A673 (cell line): ENCODE measurements at regions not wholly inside any gene's neighbourhood (a gene's known extent, or its start where the extent isn't known, plus 50 kb on each side); places are given as distances from the start of the nearest gene placed in this dataset.

Experiments
- BruUV-seq: library from RNA; stranded (reverse); fragments of 400-500 nt; replicated peaks from 2 replicates; lab custom pipeline; 2021; lab: Mats Ljungman, UMichigan
- CTCF ChIA-PET: fragments of 300-600 bp; sonication (Branson Sonifier 250); formaldehyde crosslinking; loops from one replicate; lab custom pipeline; 2022; ENCODE audit warnings: antibody characterized with exemption; lab: Charles Lee
- POLR2A ChIA-PET: fragments of 300-600 bp; sonication (Branson Sonifier 250); formaldehyde crosslinking; loops from one replicate; lab custom pipeline; 2022; ENCODE audit warnings: antibody characterized with exemption; ENCODE audit not compliant: low non-redundant PET; lab: Charles Lee
- DNase-seq: peaks from one replicate; pipeline ENCODE4 v3.0.0-alpha.2; 2015; ENCODE audit warnings: low spot score
- H3K27ac ChIP-seq: fragments of 200-600 bp; sonication (generic); 2 replicates; pipeline ENCODE4 v1.5.1; 2016; ENCODE audit warnings: mixed run types, low read depth, mild to moderate bottlenecking, mixed read lengths, antibody characterized with exemption, low read length; ENCODE audit not compliant: poor library complexity, severe bottlenecking
- H3K27me3 ChIP-seq: fragments of 200-600 bp; sonication (generic); replicated peaks from 2 replicates; pipeline ENCODE4 v1.6.1; 2017; ENCODE audit warnings: mixed run types, low read depth, mild to moderate bottlenecking, mixed read lengths, antibody characterized with exemption, low read length; ENCODE audit not compliant: insufficient read depth, poor library complexity
- H3K36me3 ChIP-seq: fragments of 200-600 bp; sonication (generic); 2 replicates; pipeline ENCODE4 v1.6.1; 2016; ENCODE audit warnings: mixed run types, mild to moderate bottlenecking, mixed read lengths, antibody characterized with exemption, low read length; ENCODE audit not compliant: insufficient read depth, poor library complexity, severe bottlenecking
- H3K4me1 ChIP-seq: fragments of 200-600 bp; sonication (generic); 2 replicates; pipeline ENCODE4 v1.6.1; 2017; ENCODE audit warnings: mixed run types, mild to moderate bottlenecking, mixed read lengths, antibody characterized with exemption, low read length; ENCODE audit not compliant: insufficient read depth, poor library complexity, severe bottlenecking
- H3K4me3 ChIP-seq: fragments of 200-600 bp; sonication (generic); 2 replicates; pipeline ENCODE4 v1.5.1; 2016; ENCODE audit warnings: low read depth, mixed run types, mild to moderate bottlenecking, mixed read lengths, low read length; ENCODE audit not compliant: poor library complexity, severe bottlenecking
- H3K9me3 ChIP-seq: fragments of 200-600 bp; sonication (generic); 2 replicates; pipeline ENCODE4 v1.6.1; 2016; ENCODE audit warnings: mixed run types, low read depth, mild to moderate bottlenecking, mixed read lengths, antibody characterized with exemption, low read length; ENCODE audit not compliant: poor library complexity, severe bottlenecking
- CTCF ChIP-seq: fragments of 300-800, 200-600 bp; sonication (generic); conservative IDR thresholded peaks from 2 replicates; pipeline ENCODE4 v1.5.1; 2017; ENCODE audit warnings: low read depth, mild to moderate bottlenecking, antibody characterized with exemption, low read length, moderate library complexity, mixed read lengths
- EZH2 ChIP-seq: fragments of 200-600 bp; sonication (generic); IDR thresholded peaks from 2 replicates; pipeline ENCODE4 v1.6.1; 2017; ENCODE audit warnings: borderline replicate concordance, low read depth, mild to moderate bottlenecking, mixed read lengths, antibody characterized with exemption, low read length; ENCODE audit not compliant: poor library complexity, severe bottlenecking
- intact Hi-C: fragments of 100-400 bp; cut with micrococcal nuclease; formaldehyde crosslinking; loops from one replicate; pipeline ENCODE4 v1.10.0; 2022; ENCODE audit not compliant: unreplicated experiment

- no peak overlapping the region for H3K4me3 ChIP-seq
- TF ChIP-seq EZH2 (no peak), CTCF (no peak)
- ChIA-PET POLR2A (no interaction called here), CTCF (no interaction called here)
- DNase-seq = no peak
- no TSS peak for BruUV-seq
- H3K36me3 ChIP-seq = no peaks in the 10 kb centered on the region
- no peaks in the 10 kb centered on the region for H3K9me3 ChIP-seq
- intact Hi-C loops = no loop called here
- H3K27me3 ChIP-seq = no peaks in the 10 kb centered on the region
- no peaks in the 10 kb centered on the region for H3K4me1 ChIP-seq
- no peak overlapping the region for H3K27ac ChIP-seq
Observed at GRCh38 chr10:25858076-25858475, 76.0 kb upstream of the MYO3A start.

GRCh38 chr10:25865267-25865666 is 68.8 kb upstream of the MYO3A start:
- POLR2A ChIA-PET = interaction anchor here (0.6 kb wide), 1 partner anchor 1654 kb away, joined by 19 read pairs; no protein-coding TSS in a partner anchor
- Histone ChIP-seq H3K4me1 (no peaks in the 10 kb centered on the region), H3K9me3 (no peaks in the 10 kb centered on the region), H3K27ac (no peak overlapping the region), H3K27me3 (no peaks in the 10 kb centered on the region), H3K36me3 (no peaks in the 10 kb centered on the region), H3K4me3 (no peak overlapping the region)
- no peak for TF ChIP-seq CTCF
- no peak for TF ChIP-seq EZH2
- intact Hi-C loops = no loop called here
- no TSS peak for BruUV-seq
- CTCF ChIA-PET = no interaction called here
- no peak for DNase-seq

GRCh38 chr10:25867321-25867720 is 66.7 kb upstream of the MYO3A start:
- CTCF ChIA-PET = no interaction called here
- Histone ChIP-seq H3K27ac (no peak overlapping the region), H3K9me3 (no peaks in the 10 kb centered on the region), H3K4me3 (no peak overlapping the region), H3K36me3 (no peaks in the 10 kb centered on the region), H3K4me1 (no peaks in the 10 kb centered on the region), H3K27me3 (no peaks in the 10 kb centered on the region)
- TF ChIP-seq EZH2 (no peak), CTCF (no peak)
- no TSS peak for BruUV-seq
- POLR2A ChIA-PET = no interaction called here
- DNase-seq = peak; percentile 26
- intact Hi-C loops = no loop called here
